ENCODE measurements at regions not wholly inside any gene's neighbourhood (a gene's known extent, or its start where the extent isn't known, plus 50 kb on each side); places are given as distances from the start of the nearest gene placed in this dataset.

DNA sequence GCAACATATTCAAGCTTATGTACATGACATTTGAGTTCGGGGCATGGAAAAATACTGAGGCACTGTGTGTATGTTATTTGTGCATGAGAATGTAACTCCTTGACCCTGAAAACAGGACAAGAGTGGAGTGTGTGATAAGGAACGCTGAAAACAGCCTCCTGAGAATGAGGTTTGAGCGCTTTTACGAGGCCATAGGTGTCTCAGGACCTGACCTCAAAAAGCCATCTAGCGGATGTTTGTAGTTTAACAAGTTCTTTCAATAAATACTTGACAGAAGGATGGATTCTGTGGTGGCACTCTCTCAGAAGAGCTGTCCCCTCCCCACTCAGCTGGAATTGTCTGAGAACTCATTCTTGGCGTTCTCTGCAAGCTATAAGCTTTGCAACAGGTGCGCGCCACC lies 350.5 kb upstream of the TMTC1 start:
- no peak overlapping the region for H2BK20ac ChIP-seq (ENCODE audit: low read depth, low read length)
- CTCF ChIA-PET = interaction anchor here (1.4 kb wide), 1 partner anchor 17 kb away, joined by 3 read pairs; no protein-coding TSS in a partner anchor
- H3K18ac ChIP-seq (ENCODE audit: low read depth, low read length) = no peak overlapping the region

More for the DNA sequence above, 350.5 kb upstream of the TMTC1 start:
- H3K56ac ChIP-seq (ENCODE audit: extremely low read depth, insufficient read depth, low read length) = no peak overlapping the region
- DNase-seq (no peak), ATAC-seq (ENCODE audit: low read depth) (no peak)
- BruUV-seq (replicated peaks) = no TSS peak
- intact Hi-C loops (cut with micrococcal nuclease) (no loop called here), in situ Hi-C loops (cut with MboI; ENCODE audit: low sequenced_read_pairs) (no loop called here), dilution Hi-C loops (cut with HindIII; ENCODE audit: low sequenced_read_pairs, unreplicated experiment) (no loop called here)
- H2BK15ac ChIP-seq (ENCODE audit: low read depth, low read length) = no peak overlapping the region
- H2AK9ac ChIP-seq (replicated peaks; ENCODE audit: low read depth, low read length, poor library complexity) = no peak overlapping the region
- no peak overlapping the region for H2AFZ ChIP-seq (replicated peaks; ENCODE audit: low read length, poor library complexity)
- no peak overlapping the region for H3K27ac ChIP-seq (ENCODE audit: insufficient read depth, low read length)
- H3K4me2 ChIP-seq (ENCODE audit: low read depth, low read length) = no peak overlapping the region
- H2AK5ac ChIP-seq (ENCODE audit: low read depth, low read length) = no peak overlapping the region
- no peak overlapping the region for H4K91ac ChIP-seq (ENCODE audit: insufficient read depth, low read depth, low read length)
- no peaks in the 10 kb centered on the region for H3K9me1 ChIP-seq (ENCODE audit: insufficient read depth, low read length)
- no peaks in the 10 kb centered on the region for H3K36me3 ChIP-seq (ENCODE audit: control insufficient read depth, insufficient read depth, low read length)
- H2BK5ac ChIP-seq (ENCODE audit: low read depth, low read length, poor library complexity, severe bottlenecking) = no peak overlapping the region
- POLR2A ChIA-PET (ENCODE audit: unreplicated experiment) = no interaction called here
- H3K9ac ChIP-seq (ENCODE audit: low read depth, low read length) = no peak overlapping the region
- no peak overlapping the region for H3K23ac ChIP-seq (ENCODE audit: low read depth, low read length)
- no peaks in the 10 kb centered on the region for H3K79me1 ChIP-seq (ENCODE audit: low read depth in 1 of 2, low read length in 2 of 2)
- no peak overlapping the region for H3K14ac ChIP-seq (replicated peaks; ENCODE audit: low read depth, low read length)
- no peak overlapping the region for H3K4me3 ChIP-seq (ENCODE audit: insufficient read depth, low read depth, low read length)
- H3K4me1 ChIP-seq (ENCODE audit: control insufficient read depth, insufficient read depth, low read length) = no peaks in the 10 kb centered on the region
- TF ChIP-seq, protein P1, sequence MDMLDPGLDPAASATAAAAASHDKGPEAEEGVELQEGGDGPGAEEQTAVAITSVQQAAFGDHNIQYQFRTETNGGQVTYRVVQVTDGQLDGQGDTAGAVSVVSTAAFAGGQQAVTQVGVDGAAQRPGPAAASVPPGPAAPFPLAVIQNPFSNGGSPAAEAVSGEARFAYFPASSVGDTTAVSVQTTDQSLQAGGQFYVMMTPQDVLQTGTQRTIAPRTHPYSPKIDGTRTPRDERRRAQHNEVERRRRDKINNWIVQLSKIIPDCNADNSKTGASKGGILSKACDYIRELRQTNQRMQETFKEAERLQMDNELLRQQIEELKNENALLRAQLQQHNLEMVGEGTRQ (IDR thresholded peaks at IDR 0.05; ENCODE audit: low read depth, low read length) = no peak
- no peak for TF ChIP-seq SMC3 (IDR thresholded peaks at IDR 0.05; ENCODE audit: low read depth, low read length)
- no peak for TF ChIP-seq FOS (IDR thresholded peaks at IDR 0.05; ENCODE audit: low read depth, low read length)
- TF ChIP-seq RCOR1 (IDR thresholded peaks at IDR 0.05; ENCODE audit: insufficient replicate concordance, low read length) = no peak
- no peak for TF ChIP-seq BHLHE40 (IDR thresholded peaks at IDR 0.05; ENCODE audit: low read depth, low read length)
- TF ChIP-seq CEBPB (IDR thresholded peaks at IDR 0.05; ENCODE audit: low read depth, low read length) = no peak
- no peaks in the 10 kb centered on the region; the same call in 1 of the 2 replicates for H3K27me3 ChIP-seq (ENCODE audit: control insufficient read depth, insufficient read depth, low read length)
- no peak overlapping the region for H3K4ac ChIP-seq (ENCODE audit: low read depth, low read length)
- WGBS, 2 experiments (ENCODE audit: extremely low coverage in 2 of 2, insufficient read length in 1 of 2) = no CpG with 5 or more reads among the region's 8 CpGs
- no peak overlapping the region for H2BK120ac ChIP-seq (ENCODE audit: low read depth, low read length)
- no peak overlapping the region for H4K8ac ChIP-seq (ENCODE audit: low read depth in 2 of 2, low read length in 2 of 2)
- H4K5ac ChIP-seq (ENCODE audit: low read depth, low read length) = no peak overlapping the region
- no peaks in the 10 kb centered on the region for H3K9me3 ChIP-seq (ENCODE audit: control insufficient read depth, insufficient read depth, low read length)
- H4K20me1 ChIP-seq (ENCODE audit: insufficient read depth, low read length) = no peaks in the 10 kb centered on the region
